ENCODE measurements at regions not wholly inside any gene's neighbourhood (a gene's known extent, or its start where the extent isn't known, plus 50 kb on each side); places are given as distances from the start of the nearest gene placed in this dataset.

DNA sequence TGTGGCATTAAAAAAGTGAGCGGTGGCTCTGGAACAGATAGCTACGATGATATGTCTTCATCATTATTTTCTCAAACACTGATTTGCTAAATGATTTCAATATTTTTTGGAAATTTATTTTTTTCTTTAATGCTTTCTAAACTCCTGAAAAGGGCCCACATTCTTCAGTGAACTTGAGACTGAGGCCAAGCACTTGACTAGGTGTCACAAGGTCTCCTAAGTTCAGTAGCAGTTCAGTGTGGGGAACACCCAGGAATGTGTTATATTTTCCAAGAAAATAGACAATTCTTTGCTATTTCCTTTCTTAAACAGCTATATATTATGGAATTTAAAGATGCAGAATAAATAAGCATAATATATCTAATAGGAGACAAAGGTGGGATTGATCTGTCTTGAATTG lies 850.9 kb downstream of the USP25 start:
- no peak for DNase-seq (ENCODE audit: low read depth in 2 of 2)

GRCh38 chr21:16583556-16583955 lies 853.8 kb downstream of the USP25 start:
- no peak for DNase-seq (ENCODE audit: low read depth in 2 of 2)

GRCh38 chr21:16584756-16585155 lies 855.0 kb downstream of the USP25 start:
- DNase-seq (ENCODE audit: low read depth in 2 of 2) = no peak

DNA sequence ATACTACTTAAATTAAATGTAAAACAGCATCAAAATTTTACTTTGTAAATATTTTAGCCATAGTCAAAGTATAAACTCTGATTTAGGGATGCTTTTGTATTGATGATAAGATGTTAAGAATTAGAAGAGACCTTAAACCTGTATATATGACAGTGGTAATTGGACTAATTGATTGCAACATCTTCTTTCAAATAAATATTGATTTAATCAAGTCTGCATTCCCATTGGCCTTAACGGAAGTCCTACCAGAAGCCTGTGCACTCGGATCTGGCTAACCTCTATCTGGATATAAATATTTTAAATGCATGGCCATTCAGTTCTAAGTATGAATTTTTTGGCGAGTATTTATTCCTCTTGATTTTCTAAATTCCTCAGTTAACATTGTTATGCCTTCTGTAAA lies 856.1 kb downstream of the USP25 start:
- DNase-seq (ENCODE audit: low read depth in 2 of 2) = no peak

- peak; percentile 22 to 39 for DNase-seq (ENCODE audit: low read depth in 2 of 2)
Measured at GRCh38 chr21:16587141-16587581, 857.4 kb downstream of the USP25 start.

DNA sequence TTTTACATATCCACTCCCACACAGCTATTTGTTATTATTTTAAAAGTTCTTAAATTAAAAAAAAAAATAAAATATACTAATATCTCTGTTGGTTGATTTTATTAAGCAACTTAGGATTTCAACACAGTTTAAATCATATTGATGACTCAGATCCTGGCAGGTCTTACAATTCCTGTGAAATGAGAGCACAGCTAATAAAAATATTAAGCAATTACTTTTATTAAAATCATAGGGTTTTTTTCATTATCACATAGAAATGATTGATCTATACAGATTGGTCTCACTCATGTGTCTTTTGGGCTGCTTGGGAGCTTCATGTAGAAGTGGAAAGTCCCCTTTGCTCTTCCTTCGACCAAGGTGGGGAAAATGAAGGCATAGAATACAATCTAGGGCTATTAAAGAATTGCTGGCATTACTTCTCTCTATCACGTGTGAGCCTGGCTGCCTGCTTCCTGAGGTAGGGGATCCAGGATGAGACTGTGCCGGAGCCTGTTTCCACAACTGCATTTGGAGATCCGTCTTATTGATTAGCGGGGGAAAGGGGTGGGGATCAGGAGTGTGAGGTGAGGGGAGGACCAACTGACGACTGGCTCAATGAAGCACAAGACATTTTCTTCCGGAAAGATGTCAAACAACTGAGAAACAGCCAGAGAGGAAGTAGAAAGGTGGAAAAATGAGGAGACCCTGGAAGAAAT lies 858.0 kb downstream of the USP25 start:
- DNase-seq (ENCODE audit: low read depth in 2 of 2) = peak; percentile 64 to 72

DNA sequence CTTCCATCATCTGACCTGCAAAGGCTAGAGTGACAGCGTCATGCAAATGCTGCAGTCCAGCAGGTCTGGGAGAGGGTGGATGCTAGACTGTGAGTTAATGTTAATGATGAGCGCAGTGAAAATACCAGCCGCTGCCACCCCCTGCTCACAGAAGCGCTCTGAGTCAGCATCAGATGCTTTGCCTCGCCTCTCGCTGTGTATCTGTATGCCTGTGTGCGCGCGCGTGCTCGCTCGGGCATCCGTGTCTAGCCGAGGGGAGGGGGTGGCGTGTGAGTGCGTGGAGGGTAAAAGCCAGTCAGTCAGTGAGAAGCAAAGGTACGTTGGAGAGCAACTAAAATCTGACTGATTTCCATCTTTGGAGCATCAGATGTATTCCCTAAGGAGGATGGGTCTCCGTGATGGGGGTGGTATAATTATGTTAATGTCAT lies 858.7 kb downstream of the USP25 start:
- DNase-seq (ENCODE audit: low read depth in 2 of 2) = peak; percentile 42 to 54

DNA sequence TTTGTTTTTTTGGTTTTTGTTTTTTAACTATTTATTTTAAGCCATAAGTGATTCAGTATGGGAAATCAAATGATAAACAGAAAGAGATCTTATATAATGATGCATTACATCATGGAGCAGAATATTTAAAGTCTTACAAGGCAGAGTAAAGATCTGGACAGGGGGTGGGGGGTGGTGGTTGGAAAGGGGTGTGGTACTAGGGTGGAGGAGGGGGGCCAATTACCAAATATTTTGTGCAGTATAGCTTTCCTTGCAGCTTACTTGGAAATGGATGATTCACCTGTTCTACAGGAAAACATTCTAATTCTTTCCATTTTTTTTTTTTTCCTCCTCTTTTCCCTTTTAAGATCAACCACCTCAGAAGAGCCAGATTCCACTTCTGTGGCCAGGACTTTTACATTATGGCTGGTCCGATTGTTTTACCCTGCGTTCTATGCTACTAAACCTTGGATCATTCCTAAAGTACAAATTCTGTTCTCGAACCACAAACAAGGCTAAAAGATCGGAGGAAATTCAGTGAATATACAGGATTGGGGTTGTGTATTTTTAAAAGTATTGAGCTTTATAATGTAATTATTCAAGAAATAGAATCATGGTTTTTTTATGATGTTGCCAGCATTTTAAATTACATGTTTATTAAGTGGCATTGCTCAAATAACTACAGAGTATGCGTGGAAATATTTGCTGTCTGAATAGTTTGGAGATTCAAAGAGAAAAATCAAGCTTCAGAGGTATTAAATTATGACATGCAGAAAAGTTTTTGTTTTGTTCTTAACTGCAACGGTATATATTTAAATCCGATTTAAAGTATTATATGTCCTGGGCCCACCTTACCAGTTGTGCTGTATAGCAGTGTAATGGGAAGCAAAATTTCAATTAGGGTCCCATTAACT lies 859.5 kb downstream of the USP25 start:
- DNase-seq (ENCODE audit: low read depth in 2 of 2) = no peak

DNA sequence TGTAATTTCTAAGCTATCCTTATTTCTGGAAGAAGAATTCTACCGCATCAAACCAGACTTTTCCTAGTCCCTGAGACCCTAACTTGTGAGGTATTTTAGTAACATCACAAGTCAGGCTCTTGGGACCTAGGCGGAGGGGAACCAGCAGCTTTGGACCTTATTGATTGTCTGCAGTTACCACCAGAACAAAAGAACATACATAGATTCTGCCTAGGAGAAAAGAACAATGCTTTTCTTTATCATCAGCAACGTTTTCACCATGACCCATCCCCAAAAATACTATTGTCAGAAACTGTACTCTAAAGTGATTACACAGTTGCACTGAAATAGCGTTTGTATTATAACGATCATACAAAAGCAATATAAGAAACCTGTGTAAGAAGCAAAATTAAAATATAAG lies 860.4 kb downstream of the USP25 start:
- no peak for DNase-seq (ENCODE audit: low read depth in 2 of 2)

DNA sequence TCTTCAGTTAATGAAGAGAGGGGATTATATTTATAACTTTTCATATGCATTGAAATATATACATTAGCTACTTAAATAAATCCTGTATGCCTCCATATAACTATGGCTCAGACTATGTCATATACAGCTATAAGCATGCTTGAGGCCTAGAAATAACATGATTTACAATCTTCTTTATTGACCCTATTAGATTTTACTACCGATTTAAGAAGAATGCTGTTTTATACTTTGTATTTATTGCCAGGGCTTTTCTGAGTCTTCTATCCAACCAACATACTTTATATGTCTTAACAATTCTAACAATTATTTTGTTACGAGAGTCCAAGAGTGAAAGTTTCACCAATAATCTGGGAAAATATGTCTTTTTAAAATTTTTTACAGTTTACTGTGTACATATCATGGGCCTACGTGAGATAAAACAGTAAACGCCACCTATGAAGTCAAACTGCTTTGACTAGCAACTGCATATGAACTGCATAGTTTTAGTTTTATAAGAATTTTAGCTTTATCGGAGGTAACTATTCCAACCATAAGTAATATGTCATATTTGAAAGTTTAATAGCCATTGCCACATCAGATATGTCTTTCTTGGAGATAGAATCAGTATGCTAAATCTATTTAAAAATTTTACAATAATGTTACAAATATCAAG lies 861.0 kb downstream of the USP25 start:
- DNase-seq (ENCODE audit: low read depth in 2 of 2) = no peak

- no peak for DNase-seq (ENCODE audit: low read depth in 2 of 2)
Measured at GRCh38 chr21:16592381-16592780, 862.6 kb downstream of the USP25 start.

DNA sequence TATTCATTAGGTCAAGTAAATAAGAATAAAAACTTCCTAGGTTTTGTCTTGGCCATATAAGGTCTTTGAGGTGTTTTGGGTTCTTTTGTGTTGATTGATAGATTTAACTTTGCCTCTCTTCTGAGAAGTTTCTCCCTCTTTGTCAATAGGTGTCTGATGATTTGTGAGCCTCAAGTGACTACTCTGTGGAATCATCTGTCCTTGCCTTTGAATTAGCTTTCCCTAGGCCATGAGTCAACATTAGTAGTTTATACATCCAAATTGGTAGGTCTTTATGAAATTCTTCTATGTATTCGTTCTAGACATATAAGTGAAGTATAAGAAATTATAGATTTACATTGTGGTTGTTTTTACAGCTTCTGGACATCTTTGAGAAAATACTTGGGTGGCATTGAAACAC lies 864.4 kb downstream of the USP25 start:
- no peak for DNase-seq (ENCODE audit: low read depth in 2 of 2)

- no peak for DNase-seq (ENCODE audit: low read depth in 2 of 2)
Measured at GRCh38 chr21:16596369-16596768, 866.6 kb downstream of the USP25 start.

- DNase-seq (ENCODE audit: low read depth in 2 of 2) = no peak
Measured at GRCh38 chr21:16597753-16598152, 868.0 kb downstream of the USP25 start.

- no peak for DNase-seq (ENCODE audit: low read depth in 2 of 2)
Measured at GRCh38 chr21:16605597-16605996, 875.8 kb downstream of the USP25 start.

DNA sequence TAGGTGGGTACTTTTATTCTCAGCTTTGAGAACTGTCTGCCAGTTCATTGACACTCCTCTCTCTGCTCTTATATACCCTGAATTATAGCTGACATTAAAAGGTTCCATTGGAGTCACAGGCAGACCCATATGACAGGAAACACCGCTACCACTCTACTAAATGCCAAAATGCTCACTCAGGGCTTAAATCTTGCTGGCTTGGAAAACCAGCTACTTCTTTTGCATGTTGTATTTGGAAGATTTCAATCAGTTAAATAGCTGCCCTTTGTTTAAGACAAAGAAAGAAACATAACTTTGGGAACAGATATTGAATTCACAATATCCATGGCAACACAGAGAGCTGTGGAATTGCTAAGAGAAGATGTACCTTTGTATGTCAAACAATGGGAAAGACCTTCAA lies 876.5 kb downstream of the USP25 start:
- DNase-seq (ENCODE audit: low read depth in 2 of 2) = no peak

DNA sequence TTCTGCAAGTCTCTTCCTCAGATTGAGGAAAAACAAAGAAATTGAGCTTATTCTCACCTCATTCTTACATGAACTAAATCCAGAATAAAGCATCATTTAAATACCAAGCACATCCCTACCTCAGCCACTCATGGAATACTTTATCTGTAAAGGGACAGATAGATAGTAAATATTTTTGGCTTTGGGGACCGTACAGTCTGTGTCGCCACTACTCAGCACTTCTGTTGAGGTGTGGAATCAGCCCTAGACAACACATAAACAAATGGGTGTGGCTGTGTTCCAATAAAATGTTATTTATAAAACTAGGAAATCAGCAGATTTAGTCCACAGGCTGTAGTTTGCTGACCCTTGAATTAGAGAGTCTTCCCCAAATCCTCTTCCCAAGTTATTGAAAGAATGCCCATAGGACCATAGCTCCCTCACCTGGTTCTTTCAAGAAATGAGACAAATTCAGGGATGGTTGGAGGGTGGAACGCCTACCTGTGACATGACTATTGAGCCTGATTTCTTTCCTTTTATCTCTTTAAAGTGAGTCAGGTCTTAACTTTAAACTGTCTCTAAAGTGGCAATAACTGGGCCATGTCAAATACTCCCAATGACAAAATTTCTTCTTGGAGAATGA lies 878.5 kb downstream of the USP25 start:
- no peak for DNase-seq (ENCODE audit: low read depth in 2 of 2)

GRCh38 chr21:16619281-16619680 lies 889.5 kb downstream of the USP25 start:
- DNase-seq (ENCODE audit: low read depth in 2 of 2) = no peak

DNA sequence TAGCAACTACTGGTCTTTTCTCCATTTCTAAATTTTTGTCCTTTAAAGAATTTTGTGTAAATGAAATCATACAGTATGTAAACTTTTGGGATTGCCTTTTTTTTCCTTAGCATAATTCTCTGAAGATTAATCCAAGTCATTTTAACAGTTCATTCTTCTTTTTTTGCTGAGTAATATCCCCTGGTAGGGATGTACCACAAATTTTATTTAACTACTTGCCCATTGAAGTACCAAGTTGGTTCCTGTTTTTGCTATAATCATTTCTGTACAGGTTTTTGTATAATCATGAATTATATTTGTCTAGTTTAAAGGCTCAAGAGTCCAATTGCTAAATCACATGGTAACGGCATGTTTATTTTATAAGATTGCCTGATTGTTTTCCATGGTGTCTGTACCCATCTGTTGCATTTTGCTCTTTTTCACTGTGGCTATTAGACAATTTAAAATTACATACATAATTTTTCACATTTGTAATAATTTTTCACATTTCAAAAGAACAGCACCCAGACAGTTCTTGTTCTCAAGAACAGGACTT lies 891.1 kb downstream of the USP25 start:
- DNase-seq (ENCODE audit: low read depth in 2 of 2) = no peak

- no peak for DNase-seq (ENCODE audit: low read depth in 2 of 2)
Measured at GRCh38 chr21:16624479-16625118, 888.2 kb upstream of the CXADR start.

DNA sequence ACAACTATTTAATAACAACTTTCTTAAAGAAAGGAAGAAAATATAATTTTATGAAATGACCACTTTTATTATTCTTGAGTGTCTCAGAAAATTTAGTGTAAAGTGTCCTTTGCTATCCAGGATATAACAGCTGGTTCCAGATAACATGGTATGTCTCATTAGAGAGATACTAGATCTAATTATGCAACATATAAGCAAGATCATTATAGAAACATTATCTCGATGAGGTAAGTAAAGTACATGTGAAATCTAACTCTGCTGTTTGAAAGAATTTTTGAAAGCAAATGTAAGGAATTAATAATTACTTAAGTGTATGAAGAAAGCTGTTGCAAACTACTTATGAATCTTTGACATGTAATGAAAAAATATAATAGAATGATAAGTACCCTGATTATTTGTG lies 887.4 kb upstream of the CXADR start:
- no peak for DNase-seq (ENCODE audit: low read depth in 2 of 2)

All from fibroblast of skin of left quadriceps (primary cell).